ENCODE measurements at regions not wholly inside any gene's neighbourhood (a gene's known extent, or its start where the extent isn't known, plus 50 kb on each side); places are given as distances from the start of the nearest gene placed in this dataset.
"Not testable (repeated sequence)": the region's sequence is repeated elsewhere in the genome, so short reads cannot be mapped to it uniquely, and the experiment has no call there.

GRCh38 chr18:104264-104663 lies 54.1 kb upstream of the USP14 start:
- H3K27me3 Mint-ChIP-seq (ENCODE audit: insufficient read depth, low read depth, poor library complexity) = peaks cover 24% of the 10 kb centered on the region
- ATAC-seq; H3K27me3 ChIP-seq (ENCODE audit: insufficient read depth); H3K36me3 ChIP-seq (ENCODE audit: insufficient read depth); DNase-seq (ENCODE audit: low spot score); H3K4me2 ChIP-seq; H3K4me3 Mint-ChIP-seq; H3F3A ChIP-seq (replicated peaks; ENCODE audit: low read depth); H3K27ac ChIP-seq (ENCODE audit: low read depth); H4K20me1 ChIP-seq (replicated peaks; ENCODE audit: insufficient read depth); H3K79me2 ChIP-seq (replicated peaks; ENCODE audit: insufficient read depth); H2AFZ ChIP-seq; H3K4me1 Mint-ChIP-seq; H3K9me2 ChIP-seq (ENCODE audit: insufficient read depth); H3K27ac Mint-ChIP-seq; H3K4me1 ChIP-seq (ENCODE audit: insufficient read depth); H3K4me3 ChIP-seq: not testable (repeated sequence)
- H3K36me3 Mint-ChIP-seq (ENCODE audit: low read depth) = peaks cover 36% of the 10 kb centered on the region
- H3K9me3 Mint-ChIP-seq = peaks cover 71% of the 10 kb centered on the region

DNA sequence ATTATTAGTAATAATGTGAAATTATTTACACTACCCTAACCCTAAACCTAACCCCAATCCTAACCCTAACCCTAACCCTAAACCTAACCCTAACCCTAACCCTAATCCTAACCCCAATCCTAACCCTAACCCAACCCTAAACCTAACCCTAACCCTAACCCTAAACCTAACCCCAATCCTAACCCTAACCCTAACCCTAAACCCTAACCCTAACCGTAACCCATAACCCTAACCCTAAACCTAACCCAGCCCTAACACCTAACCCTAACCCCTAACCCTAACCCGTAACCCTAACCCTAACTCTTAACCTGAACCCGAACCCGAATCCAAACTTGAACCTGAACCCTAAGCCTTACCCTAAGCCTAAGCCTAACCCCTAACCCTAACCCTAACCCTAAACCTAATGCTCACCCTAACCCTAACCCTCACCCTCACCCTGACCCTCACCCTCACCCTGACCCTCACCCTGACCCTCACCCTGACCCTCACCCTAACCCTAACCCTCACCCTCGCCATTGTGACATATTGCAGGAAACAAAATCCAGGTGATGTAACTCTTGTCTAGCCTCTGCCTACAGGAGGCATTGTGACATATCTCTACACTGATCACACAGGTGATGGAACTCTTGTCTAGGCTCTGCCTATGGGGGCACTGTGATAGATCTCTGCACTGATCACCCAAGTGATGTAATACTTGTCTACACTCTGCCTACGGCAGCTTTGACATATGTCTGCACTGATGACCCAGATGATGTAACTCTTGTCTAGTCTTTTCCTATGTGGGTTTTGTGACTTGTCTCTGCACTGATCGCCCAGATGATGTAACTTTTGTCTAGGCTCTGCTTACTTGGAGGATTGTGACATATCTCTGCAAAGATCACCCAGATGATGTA lies 53.0 kb upstream of the USP14 start:
- H3K9me2 ChIP-seq (ENCODE audit: insufficient read depth); H4K20me1 ChIP-seq (replicated peaks; ENCODE audit: insufficient read depth); H3K27ac Mint-ChIP-seq; ATAC-seq; H3K4me1 Mint-ChIP-seq; H3K4me1 ChIP-seq (ENCODE audit: insufficient read depth); H3K4me3 Mint-ChIP-seq; DNase-seq (ENCODE audit: low spot score); H3K36me3 ChIP-seq (ENCODE audit: insufficient read depth); H3K27ac ChIP-seq (ENCODE audit: low read depth); H3K79me2 ChIP-seq (replicated peaks; ENCODE audit: insufficient read depth); H3K27me3 ChIP-seq (ENCODE audit: insufficient read depth); H3K4me3 ChIP-seq; H2AFZ ChIP-seq; H3K4me2 ChIP-seq; H3F3A ChIP-seq (replicated peaks; ENCODE audit: low read depth): not testable (repeated sequence)
- H3K27me3 Mint-ChIP-seq (ENCODE audit: insufficient read depth, low read depth, poor library complexity) = peaks cover 30% of the 10 kb centered on the region
- peaks cover 42% of the 10 kb centered on the region for H3K36me3 Mint-ChIP-seq (ENCODE audit: low read depth)
- peaks cover 71% of the 10 kb centered on the region for H3K9me3 Mint-ChIP-seq

DNA sequence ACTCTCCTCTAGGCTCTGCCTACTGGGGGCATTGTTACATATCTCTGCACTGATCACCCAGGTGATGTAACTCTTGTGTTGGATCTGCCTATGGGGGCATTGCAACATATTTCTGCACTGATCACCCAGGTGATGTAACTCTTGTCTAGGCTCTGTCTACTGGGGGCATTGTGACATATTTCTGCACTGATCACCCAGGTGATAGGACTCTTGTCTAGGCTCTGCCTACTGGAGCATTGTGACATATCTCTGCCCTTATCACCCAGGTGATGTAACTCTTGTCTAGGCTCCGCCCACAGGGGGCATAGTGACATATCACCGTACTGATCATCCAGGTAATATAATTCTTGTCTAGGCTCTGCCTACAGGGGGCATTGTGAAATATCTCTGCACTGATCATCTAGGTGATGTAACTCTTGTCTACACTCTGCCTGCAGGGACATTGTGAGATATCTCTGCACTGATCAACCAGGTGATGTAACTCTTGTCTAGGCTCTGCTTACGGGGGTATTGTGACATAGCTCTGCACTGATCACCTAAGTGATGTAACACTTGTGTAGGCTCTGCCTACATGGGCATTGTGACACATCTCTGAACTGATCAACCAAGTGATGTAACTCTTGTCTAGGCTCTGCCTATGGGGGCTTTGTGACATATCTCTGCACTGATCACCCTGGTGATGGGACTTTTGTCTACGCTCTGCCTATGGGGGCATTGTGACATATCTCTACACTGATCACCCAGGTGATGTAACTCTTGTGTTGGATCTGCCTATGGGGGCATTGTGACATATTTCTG lies 52.1 kb upstream of the USP14 start:
- not testable (repeated sequence) for H4K20me1 ChIP-seq (replicated peaks; ENCODE audit: insufficient read depth); H3K27ac Mint-ChIP-seq; H3K36me3 ChIP-seq (ENCODE audit: insufficient read depth); H3K4me1 Mint-ChIP-seq; ATAC-seq; H3K27ac ChIP-seq (ENCODE audit: low read depth); H3K4me1 ChIP-seq (ENCODE audit: insufficient read depth); H3K4me3 Mint-ChIP-seq; H3K9me2 ChIP-seq (ENCODE audit: insufficient read depth); H3K4me3 ChIP-seq; H3K27me3 ChIP-seq (ENCODE audit: insufficient read depth); H2AFZ ChIP-seq; H3K4me2 ChIP-seq; DNase-seq (ENCODE audit: low spot score); H3F3A ChIP-seq (replicated peaks; ENCODE audit: low read depth); H3K79me2 ChIP-seq (replicated peaks; ENCODE audit: insufficient read depth)
- H3K9me3 Mint-ChIP-seq = peaks cover 72% of the 10 kb centered on the region
- H3K36me3 Mint-ChIP-seq (ENCODE audit: low read depth) = peaks cover 42% of the 10 kb centered on the region
- H3K27me3 Mint-ChIP-seq (ENCODE audit: insufficient read depth, low read depth, poor library complexity) = peaks cover 37% of the 10 kb centered on the region

DNA sequence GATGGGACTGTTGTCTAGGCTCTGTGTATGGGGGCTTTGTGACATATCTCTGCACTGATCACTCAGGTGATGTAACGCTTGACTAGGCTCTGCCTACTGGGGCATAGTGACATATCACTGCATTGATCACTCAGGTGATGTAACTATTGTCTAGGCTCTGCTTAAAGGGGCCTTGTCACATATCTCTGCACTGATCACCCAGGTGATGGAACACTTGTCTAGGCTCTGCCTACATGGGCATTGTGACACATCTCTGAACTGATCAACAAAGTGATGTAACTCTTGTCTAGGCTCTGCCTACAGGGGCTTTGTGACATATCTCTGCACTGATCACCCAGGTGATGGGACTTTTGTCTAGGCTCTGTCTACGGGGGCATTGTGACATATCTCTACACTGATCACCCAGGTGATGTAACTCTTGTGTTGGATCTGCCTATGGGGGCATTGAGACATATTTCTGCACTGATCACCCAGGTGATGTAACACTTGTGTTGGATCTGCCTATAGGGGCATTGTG lies 51.4 kb upstream of the USP14 start:
- not testable (repeated sequence) for H3K4me2 ChIP-seq; H2AFZ ChIP-seq; H3K36me3 ChIP-seq (ENCODE audit: insufficient read depth); H3K79me2 ChIP-seq (replicated peaks; ENCODE audit: insufficient read depth); H3K4me1 ChIP-seq (ENCODE audit: insufficient read depth); H3F3A ChIP-seq (replicated peaks; ENCODE audit: low read depth); H3K4me3 ChIP-seq; DNase-seq (ENCODE audit: low spot score); H3K27ac Mint-ChIP-seq; H3K27ac ChIP-seq (ENCODE audit: low read depth); H4K20me1 ChIP-seq (replicated peaks; ENCODE audit: insufficient read depth); ATAC-seq; H3K4me1 Mint-ChIP-seq; H3K27me3 ChIP-seq (ENCODE audit: insufficient read depth); H3K4me3 Mint-ChIP-seq; H3K9me2 ChIP-seq (ENCODE audit: insufficient read depth)
- peaks cover 38% of the 10 kb centered on the region for H3K27me3 Mint-ChIP-seq (ENCODE audit: insufficient read depth, low read depth, poor library complexity)
- H3K9me3 Mint-ChIP-seq = peaks cover 72% of the 10 kb centered on the region
- peaks cover 42% of the 10 kb centered on the region for H3K36me3 Mint-ChIP-seq (ENCODE audit: low read depth)

Data from GM23338 (cell line).